ENCODE measurements at regions not wholly inside any gene's neighbourhood (a gene's known extent, or its start where the extent isn't known, plus 50 kb on each side); places are given as distances from the start of the nearest gene placed in this dataset.
A peak's percentile ranks its signal among the peaks of the same experiment; 100 is the strongest.

DNA sequence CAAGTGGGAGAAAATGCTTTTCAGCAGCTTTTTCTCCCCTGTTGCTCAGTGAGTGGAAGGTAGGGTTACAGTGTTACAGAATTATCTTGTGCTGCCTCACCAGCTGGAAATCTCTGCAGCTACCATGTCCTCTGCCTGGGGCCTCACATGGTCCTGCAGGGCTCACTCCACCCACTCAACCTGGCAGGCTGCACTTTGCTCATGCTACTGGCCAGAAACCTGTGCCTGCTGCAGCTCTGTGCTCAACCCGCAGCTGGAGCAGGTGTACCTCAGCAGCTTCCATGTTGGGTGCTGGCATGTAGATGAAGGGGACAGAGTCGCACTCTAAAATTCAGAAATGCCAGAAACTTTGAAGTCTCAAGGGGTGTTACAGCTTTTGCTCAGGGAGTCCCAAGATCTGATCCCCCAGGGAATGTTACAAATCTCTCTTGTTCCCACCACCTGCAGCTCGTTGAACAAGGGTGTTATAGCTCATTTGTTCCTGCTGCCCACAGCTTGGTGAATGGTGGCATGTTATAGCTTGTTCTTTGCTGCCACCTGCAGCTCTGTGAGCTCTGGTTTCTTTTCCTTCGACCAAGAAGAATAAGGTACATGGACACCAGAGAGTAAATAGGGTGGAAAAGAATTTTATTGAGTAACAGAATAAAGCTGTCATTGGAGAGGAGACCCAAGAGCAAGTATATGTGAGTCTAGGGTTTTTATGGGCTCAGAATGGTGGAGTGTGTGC is 845.8 kb downstream of the TECRL start:
- Histone ChIP-seq H2AFZ (ENCODE audit: low read length) (no peak overlapping the region), H3K36me3 (replicated peaks in 1 of 2; ENCODE audit: control insufficient read depth in 1 of 2, insufficient read depth in 2 of 2, low read length in 2 of 2) (no peaks in the 10 kb centered on the region), H3K9ac (ENCODE audit: insufficient read depth, low read depth, low read length) (no peak overlapping the region), H3K79me2 (ENCODE audit: insufficient read depth, low read length) (no peaks in the 10 kb centered on the region), H3K4me3 (replicated peaks in 1 of 3; ENCODE audit: insufficient read depth in 1 of 3, low read depth in 2 of 3, low read length in 3 of 3) (no peak overlapping the region), H4K20me1 (ENCODE audit: insufficient read depth, low read length) (no peaks in the 10 kb centered on the region), H3K4me1 (ENCODE audit: insufficient read depth, low read length) (no peaks in the 10 kb centered on the region), H3K9me3 (ENCODE audit: low read length) (peaks cover 2% of the 10 kb centered on the region), H3K27me3 (ENCODE audit: control insufficient read depth in 1 of 2, insufficient read depth in 2 of 2, low read length in 2 of 2) (no peaks in the 10 kb centered on the region), H3K27ac (ENCODE audit: extremely low read length, insufficient read depth, low read length) (no peak overlapping the region), H3K4me2 (ENCODE audit: low read depth, low read length) (no peak overlapping the region)
- TF ChIP-seq STAG1 (CRISPR knock-in tag; IDR thresholded peaks at IDR 0.05), result peak; percentile 42
- TF ChIP-seq KMT2A (CRISPR knock-in tag; IDR thresholded peaks at IDR 0.05), result no peak
- TF ChIP-seq, protein P1, sequence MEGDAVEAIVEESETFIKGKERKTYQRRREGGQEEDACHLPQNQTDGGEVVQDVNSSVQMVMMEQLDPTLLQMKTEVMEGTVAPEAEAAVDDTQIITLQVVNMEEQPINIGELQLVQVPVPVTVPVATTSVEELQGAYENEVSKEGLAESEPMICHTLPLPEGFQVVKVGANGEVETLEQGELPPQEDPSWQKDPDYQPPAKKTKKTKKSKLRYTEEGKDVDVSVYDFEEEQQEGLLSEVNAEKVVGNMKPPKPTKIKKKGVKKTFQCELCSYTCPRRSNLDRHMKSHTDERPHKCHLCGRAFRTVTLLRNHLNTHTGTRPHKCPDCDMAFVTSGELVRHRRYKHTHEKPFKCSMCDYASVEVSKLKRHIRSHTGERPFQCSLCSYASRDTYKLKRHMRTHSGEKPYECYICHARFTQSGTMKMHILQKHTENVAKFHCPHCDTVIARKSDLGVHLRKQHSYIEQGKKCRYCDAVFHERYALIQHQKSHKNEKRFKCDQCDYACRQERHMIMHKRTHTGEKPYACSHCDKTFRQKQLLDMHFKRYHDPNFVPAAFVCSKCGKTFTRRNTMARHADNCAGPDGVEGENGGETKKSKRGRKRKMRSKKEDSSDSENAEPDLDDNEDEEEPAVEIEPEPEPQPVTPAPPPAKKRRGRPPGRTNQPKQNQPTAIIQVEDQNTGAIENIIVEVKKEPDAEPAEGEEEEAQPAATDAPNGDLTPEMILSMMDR (CRISPR knock-in tag; IDR thresholded peaks at IDR 0.05), result peak; percentile 32
- TF ChIP-seq ZNF644 (CRISPR knock-in tag; IDR thresholded peaks at IDR 0.05; ENCODE audit: low read depth), result no peak
- no peak for TF ChIP-seq ZKSCAN5 (CRISPR knock-in tag; IDR thresholded peaks at IDR 0.05)
- TF ChIP-seq ARNT (IDR thresholded peaks at IDR 0.05), result no peak
- WGBS (ENCODE audit: low lambda C conversion rate), result 5% methylated on average over 2 of the region's 4 CpGs
- FAIRE-seq (no peak), ATAC-seq (peak; percentile 51; the same call in 2 of the 3 replicates), DNase-seq (ENCODE audit: low spot score) (no peak)
- BruUV-seq (replicated peaks), result no TSS peak
- intact Hi-C loops (cut with micrococcal nuclease; ENCODE audit: unreplicated experiment) (loop anchor here (10.0 kb wide), 1 partner anchor 659 kb away; no protein-coding TSS in a partner anchor), in situ Hi-C loops (cut with HindIII; ENCODE audit: extremely low pct_ligation_motif_present, low pct_unique_long_range_greater_than_20kb) (no loop called here)
- POLR2A ChIA-PET, result no interaction called here
- CTCF ChIA-PET (ENCODE audit: low intra/inter-chr PET ratio, low total read pairs), result interaction anchor here (0.8 kb wide), 1 partner anchor 662 kb away, joined by 3 read pairs; no protein-coding TSS in a partner anchor

DNA sequence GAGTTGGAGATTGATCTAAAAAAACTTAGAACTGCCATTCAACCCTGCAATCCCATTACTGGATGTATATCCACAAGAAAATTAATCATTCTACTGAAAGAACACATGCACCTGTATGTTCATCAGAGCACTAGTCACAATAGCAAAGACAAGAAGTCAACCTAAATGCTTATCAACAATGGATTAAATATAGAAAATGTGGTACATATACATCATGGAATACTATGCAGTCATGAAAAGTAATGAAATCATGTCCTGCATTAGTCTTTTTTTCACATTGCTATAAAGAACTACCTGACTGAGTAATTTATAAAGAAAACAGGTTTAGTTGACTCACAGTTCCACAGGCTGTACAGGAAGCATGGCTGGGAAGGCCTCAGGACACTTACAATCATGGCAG is 850.5 kb downstream of the TECRL start:
- no peaks in the 10 kb centered on the region for H3K27me3 ChIP-seq (ENCODE audit: control insufficient read depth in 1 of 2, insufficient read depth in 2 of 2, low read length in 2 of 2)
- no peaks in the 10 kb centered on the region for H3K36me3 ChIP-seq (replicated peaks in 1 of 2; ENCODE audit: control insufficient read depth in 1 of 2, insufficient read depth in 2 of 2, low read length in 2 of 2)
- no peaks in the 10 kb centered on the region for H4K20me1 ChIP-seq (ENCODE audit: insufficient read depth, low read length)
- no peak overlapping the region for H3K4me3 ChIP-seq (replicated peaks in 1 of 3; ENCODE audit: insufficient read depth in 1 of 3, low read depth in 2 of 3, low read length in 3 of 3)
- BruUV-seq (replicated peaks), result no TSS peak
- DNase-seq (ENCODE audit: low spot score), result no peak
- in situ Hi-C loops (cut with HindIII; ENCODE audit: extremely low pct_ligation_motif_present, low pct_unique_long_range_greater_than_20kb), result no loop called here
- POLR2A ChIA-PET, result no interaction called here
- FAIRE-seq, result no peak
- H3K4me2 ChIP-seq (ENCODE audit: low read depth, low read length), result no peak overlapping the region
- no peaks in the 10 kb centered on the region for H3K79me2 ChIP-seq (ENCODE audit: insufficient read depth, low read length)
- CTCF ChIA-PET (ENCODE audit: low intra/inter-chr PET ratio, low total read pairs), result no interaction called here
- no peak for ATAC-seq
- no peak overlapping the region for H2AFZ ChIP-seq (ENCODE audit: low read length)
- no peak overlapping the region for H3K9ac ChIP-seq (ENCODE audit: insufficient read depth, low read depth, low read length)
- no peak overlapping the region for H3K27ac ChIP-seq (ENCODE audit: extremely low read length, insufficient read depth, low read length)
- no peaks in the 10 kb centered on the region for H3K4me1 ChIP-seq (ENCODE audit: insufficient read depth, low read length)
- intact Hi-C loops (cut with micrococcal nuclease; ENCODE audit: unreplicated experiment), result no loop called here
- H3K9me3 ChIP-seq (ENCODE audit: low read length), result no peaks in the 10 kb centered on the region
- TF ChIP-seq TOE1 (CRISPR knock-in tag; IDR thresholded peaks at IDR 0.05), result no peak
- TF ChIP-seq MAFK (conservative IDR thresholded peaks at IDR 0.05 in 1 of 2, IDR thresholded peaks at IDR 0.05 in 1 of 2; ENCODE audit: low read length in 2 of 2), result no peak
- TF ChIP-seq ARHGAP35 (CRISPR knock-in tag; IDR thresholded peaks at IDR 0.05; ENCODE audit: borderline replicate concordance), result no peak
- no peak for TF ChIP-seq ETV5 (CRISPR knock-in tag; IDR thresholded peaks at IDR 0.05; ENCODE audit: borderline replicate concordance)
- no peak for TF ChIP-seq KAT2B (IDR thresholded peaks at IDR 0.05; ENCODE audit: borderline replicate concordance, low read depth, low read length)
- no peak for TF ChIP-seq SNAPC2 (CRISPR knock-in tag; IDR thresholded peaks at IDR 0.05)

All from HepG2 (cell line).